Tibial nerve (tissue), 4 donors: ENCODE measurements at regions not wholly inside any gene's neighbourhood (a gene's known extent, or its start where the extent isn't known, plus 50 kb on each side); places are given as distances from the start of the nearest gene placed in this dataset.

Source experiments
- DNase-seq, 2 donors: peaks; one replicate each; pipeline ENCODE4 v3.0.0-alpha.2; 2019; ENCODE audit warnings: low spot score in 2 of 2
- H3K27ac ChIP-seq, 4 donors: fragments of 200-600 bp; sonication (generic) in 3 of 4; one replicate each; pipeline ENCODE4 v1.5.1; 2017 to 2019; ENCODE audit warnings: mild to moderate bottlenecking in 1 of 4
- H3K27me3 ChIP-seq, 2 donors: fragments of 200-600 bp; sonication (generic) in 1 of 2; one replicate each; pipeline versions ENCODE4 v1.5.1 to v1.6.0; 2017 to 2019
- H3K36me3 ChIP-seq, 3 donors: fragments of 200-600 bp; sonication (generic); one replicate each; pipeline ENCODE4 v1.5.1; 2018 to 2019
- H3K4me1 ChIP-seq, 4 donors: fragments of 200-600 bp; sonication (generic) in 3 of 4; one replicate each; pipeline ENCODE4 v1.5.1; 2017 to 2019
- H3K4me3 ChIP-seq, 4 donors: fragments of 200-600 bp; sonication (generic) in 3 of 4; one replicate each; pipeline ENCODE4 v1.5.1; 2017 to 2019; ENCODE audit warnings: mild to moderate bottlenecking in 1 of 4, moderate library complexity in 1 of 4
- H3K9me3 ChIP-seq, 4 donors: fragments of 200-600 bp; sonication (generic) in 3 of 4; one replicate each; pipeline ENCODE4 v1.5.1; 2017 to 2019
- CTCF ChIP-seq, 5 experiments: fragments of 200-600 bp in 3 of 5; fragments of 450-650 bp in 2 of 5; sonication (generic) in 3 of 5; IDR thresholded peaks; one replicate each; pipeline ENCODE4 v1.5.1; 2016 to 2019; ENCODE audit warnings: antibody characterized with exemption in 5 of 5, mild to moderate bottlenecking in 3 of 5, moderate library complexity in 2 of 5
- EP300 ChIP-seq, 2 donors: sonication (generic); formaldehyde crosslinking; IDR thresholded peaks; one replicate each; pipeline ENCODE4 v1.6.1; 2017; ENCODE audit warnings: antibody characterized with exemption in 2 of 2, mild to moderate bottlenecking in 1 of 2
- POLR2A ChIP-seq, 2 donors: fragments of 450-650 bp; IDR thresholded peaks; one replicate each; pipeline ENCODE4 v1.6.1; 2017; ENCODE audit warnings: antibody characterized with exemption in 2 of 2, mild to moderate bottlenecking in 2 of 2, moderate library complexity in 2 of 2
- WGBS, 2 donors: methylation state at CpG; one replicate each; pipeline ENCODE4 v1.1.5; 2018; 5-methylcytosine and 5-hydroxymethylcytosine counted together

GRCh38 chr3:168655611-168656010 lies 559.9 kb upstream of the GOLIM4 start:
- Histone ChIP-seq H3K27me3 (no peaks in the 10 kb centered on the region), H3K27ac (no peak overlapping the region), H3K4me3 (no peak overlapping the region), H3K9me3 (no peaks in the 10 kb centered on the region), H3K36me3 (no peaks in the 10 kb centered on the region), H3K4me1 (no peaks in the 10 kb centered on the region)
- TF ChIP-seq CTCF (IDR thresholded peaks at IDR 0.05): no peak
- TF ChIP-seq EP300 (IDR thresholded peaks at IDR 0.05): no peak
- no peak for TF ChIP-seq POLR2A (IDR thresholded peaks at IDR 0.05)
- WGBS, 2 donors: 81 to 93% methylated on average over 1 of the region's 1 CpG
- DNase-seq: no peak

- Histone ChIP-seq H3K27me3 (no peaks in the 10 kb centered on the region), H3K9me3 (no peaks in the 10 kb centered on the region), H3K4me3 (no peak overlapping the region), H3K27ac (no peak overlapping the region), H3K36me3 (no peaks in the 10 kb centered on the region), H3K4me1 (no peaks in the 10 kb centered on the region)
- DNase-seq: no peak
- TF ChIP-seq POLR2A (IDR thresholded peaks at IDR 0.05) (no peak), EP300 (IDR thresholded peaks at IDR 0.05) (no peak), CTCF (IDR thresholded peaks at IDR 0.05) (no peak)
- WGBS, 2 donors: 72 to 85% methylated on average over 2 of the region's 2 CpGs
Observed at GRCh38 chr3:168654700-168655099, 559.0 kb upstream of the GOLIM4 start.

GRCh38 chr3:168653255-168653654 lies 557.5 kb upstream of the GOLIM4 start:
- WGBS, 2 donors: 37 to 48% methylated on average over 1 of the region's 1 CpG
- no peak for DNase-seq
- Histone ChIP-seq H3K36me3 (no peaks in the 10 kb centered on the region), H3K9me3 (no peaks in the 10 kb centered on the region), H3K4me1 (no peaks in the 10 kb centered on the region), H3K4me3 (no peak overlapping the region), H3K27ac (no peak overlapping the region), H3K27me3 (no peaks in the 10 kb centered on the region)
- TF ChIP-seq CTCF (IDR thresholded peaks at IDR 0.05) (no peak), POLR2A (IDR thresholded peaks at IDR 0.05) (no peak), EP300 (IDR thresholded peaks at IDR 0.05) (no peak)

GRCh38 chr3:168648321-168648720 lies 552.6 kb upstream of the GOLIM4 start:
- no peak for TF ChIP-seq POLR2A (IDR thresholded peaks at IDR 0.05)
- no peak for TF ChIP-seq EP300 (IDR thresholded peaks at IDR 0.05)
- TF ChIP-seq CTCF (IDR thresholded peaks at IDR 0.05): no peak
- Histone ChIP-seq H3K36me3 (no peaks in the 10 kb centered on the region), H3K27me3 (no peaks in the 10 kb centered on the region), H3K4me3 (no peak overlapping the region), H3K9me3 (no peaks in the 10 kb centered on the region), H3K4me1 (no peaks in the 10 kb centered on the region), H3K27ac (no peak overlapping the region)
- DNase-seq: no peak
- 85 to 92% methylated on average over 3 of the region's 3 CpGs for WGBS, 2 donors

- Histone ChIP-seq H3K4me3 (no peak overlapping the region), H3K27ac (no peak overlapping the region), H3K36me3 (no peaks in the 10 kb centered on the region), H3K4me1 (no peaks in the 10 kb centered on the region), H3K27me3 (no peaks in the 10 kb centered on the region), H3K9me3 (no peaks in the 10 kb centered on the region)
- TF ChIP-seq POLR2A (IDR thresholded peaks at IDR 0.05) (no peak), CTCF (IDR thresholded peaks at IDR 0.05) (no peak), EP300 (IDR thresholded peaks at IDR 0.05) (no peak)
- DNase-seq: no peak
Observed at GRCh38 chr3:168647582-168647981, 551.9 kb upstream of the GOLIM4 start.
